ENCODE measurements at regions not wholly inside any gene's neighbourhood (a gene's known extent, or its start where the extent isn't known, plus 50 kb on each side); places are given as distances from the start of the nearest gene placed in this dataset.

GRCh38 chr1:58206749-58207148 lies 339.8 kb downstream of the OMA1 start:
- Histone ChIP-seq H3K79me2 (ENCODE audit: low read depth) (no peaks in the 10 kb centered on the region), H4K20me1 (ENCODE audit: insufficient read depth) (no peaks in the 10 kb centered on the region), H3F3A (ENCODE audit: insufficient read depth, low read depth) (no peaks in the 10 kb centered on the region), H2AFZ (no peak overlapping the region), H3K9me2 (ENCODE audit: insufficient read depth) (no peaks in the 10 kb centered on the region), H3K4me2 (no peak overlapping the region), H3K27ac (no peak overlapping the region), H3K9me3 (ENCODE audit: insufficient read depth, low read depth) (no peaks in the 10 kb centered on the region), H3K4me3 (no peak overlapping the region), H3K4me1 (replicated peaks; ENCODE audit: insufficient read depth) (no peaks in the 10 kb centered on the region), H3K27me3 (ENCODE audit: insufficient read depth, low read depth) (peaks cover 7% of the 10 kb centered on the region), H3K36me3 (ENCODE audit: low read depth) (no peaks in the 10 kb centered on the region)
- ChIA-PET CTCF (no interaction called here), POLR2A (ENCODE audit: unreplicated experiment) (no interaction called here)
- intact Hi-C loops (cut with micrococcal nuclease; ENCODE audit: unreplicated experiment), result no loop called here
- BruUV-seq (replicated peaks), result no TSS peak
- no peak for DNase-seq
- no peak for TF ChIP-seq EZH2 (IDR thresholded peaks at IDR 0.05; ENCODE audit: low read depth)
- TF ChIP-seq CTCF (conservative IDR thresholded peaks at IDR 0.05), result no peak

GRCh38 chr1:58204284-58204683 lies 342.2 kb downstream of the OMA1 start:
- H3K79me2 ChIP-seq (ENCODE audit: low read depth), result no peaks in the 10 kb centered on the region
- BruUV-seq (replicated peaks), result no TSS peak
- peak; percentile 28; the same call in 1 of the 2 replicates for TF ChIP-seq CTCF (conservative IDR thresholded peaks at IDR 0.05)
- no peak for TF ChIP-seq EZH2 (IDR thresholded peaks at IDR 0.05; ENCODE audit: low read depth)
- H3K4me3 ChIP-seq, result no peak overlapping the region
- no peaks in the 10 kb centered on the region for H3K4me1 ChIP-seq (replicated peaks; ENCODE audit: insufficient read depth)
- H3K9me2 ChIP-seq (ENCODE audit: insufficient read depth), result no peaks in the 10 kb centered on the region
- H3K27me3 ChIP-seq (ENCODE audit: insufficient read depth, low read depth), result peaks cover 7% of the 10 kb centered on the region
- no peak overlapping the region for H3K4me2 ChIP-seq
- no peak overlapping the region for H3K27ac ChIP-seq
- H3F3A ChIP-seq (ENCODE audit: insufficient read depth, low read depth), result no peaks in the 10 kb centered on the region
- CTCF ChIA-PET, result no interaction called here
- H2AFZ ChIP-seq, result no peak overlapping the region
- H3K9me3 ChIP-seq (ENCODE audit: insufficient read depth, low read depth), result no peaks in the 10 kb centered on the region
- no peaks in the 10 kb centered on the region for H4K20me1 ChIP-seq (ENCODE audit: insufficient read depth)
- H3K36me3 ChIP-seq (ENCODE audit: low read depth), result no peaks in the 10 kb centered on the region
- intact Hi-C loops (cut with micrococcal nuclease; ENCODE audit: unreplicated experiment), result no loop called here
- POLR2A ChIA-PET (ENCODE audit: unreplicated experiment), result no interaction called here
- DNase-seq, result no peak

- Histone ChIP-seq H3K4me2 (no peak overlapping the region), H3K36me3 (ENCODE audit: low read depth) (no peaks in the 10 kb centered on the region), H3F3A (ENCODE audit: insufficient read depth, low read depth) (no peaks in the 10 kb centered on the region), H3K4me3 (no peak overlapping the region), H3K79me2 (ENCODE audit: low read depth) (no peaks in the 10 kb centered on the region), H3K4me1 (replicated peaks; ENCODE audit: insufficient read depth) (no peaks in the 10 kb centered on the region), H2AFZ (no peak overlapping the region), H3K9me2 (ENCODE audit: insufficient read depth) (no peaks in the 10 kb centered on the region), H3K9me3 (ENCODE audit: insufficient read depth, low read depth) (no peaks in the 10 kb centered on the region), H4K20me1 (ENCODE audit: insufficient read depth) (no peaks in the 10 kb centered on the region), H3K27me3 (ENCODE audit: insufficient read depth, low read depth) (peaks cover 7% of the 10 kb centered on the region), H3K27ac (no peak overlapping the region)
- intact Hi-C loops (cut with micrococcal nuclease; ENCODE audit: unreplicated experiment), result no loop called here
- TF ChIP-seq EZH2 (IDR thresholded peaks at IDR 0.05; ENCODE audit: low read depth) (no peak), CTCF (conservative IDR thresholded peaks at IDR 0.05) (no peak)
- ChIA-PET CTCF (no interaction called here), POLR2A (ENCODE audit: unreplicated experiment) (interaction anchor here (0.6 kb wide), 1 partner anchor 273 kb away, joined by 7 read pairs; no protein-coding TSS in a partner anchor)
- no peak for DNase-seq
- no TSS peak for BruUV-seq (replicated peaks)
Observed at GRCh38 chr1:58201492-58202106, 344.9 kb downstream of the OMA1 start.

All from PC-9 (cell line).